H1 (cell line): ENCODE measurements at regions not wholly inside any gene's neighbourhood (a gene's known extent, or its start where the extent isn't known, plus 50 kb on each side); places are given as distances from the start of the nearest gene placed in this dataset.

Source experiments
- CTCF ChIP-seq, 3 experiments: IDR thresholded peaks; 1 replicate in 2 of 3; 2 replicates in 1 of 3; pipeline versions ENCODE4 v1.5.1 to v1.6.1; 2011; ENCODE audit warnings: low read length in 3 of 3, mild to moderate bottlenecking in 3 of 3, inconsistent platforms in 2 of 3, low read depth in 1 of 3, moderate library complexity in 1 of 3; ENCODE audit not compliant: insufficient read depth in 1 of 3; ENCODE audit errors: control extremely low read depth in 1 of 3
- GTF2F1 ChIP-seq: IDR thresholded peaks from 2 replicates; pipeline ENCODE4 v1.6.1; 2012; ENCODE audit warnings: low read depth, low read length, improper control_type of control experiment, borderline replicate concordance
- JUN ChIP-seq: IDR thresholded peaks from 2 replicates; pipeline ENCODE4 v1.6.1; 2011; ENCODE audit warnings: low read depth, mild to moderate bottlenecking, improper control_type of control experiment, low read length
- POLR2A ChIP-seq, 2 experiments: IDR thresholded peaks; 1 replicate in 1 of 2; 2 replicates in 1 of 2; pipeline ENCODE4 v1.6.1; 2011; ENCODE audit warnings: low read depth in 2 of 2, low read length in 2 of 2, mild to moderate bottlenecking in 2 of 2; ENCODE audit errors: control extremely low read depth in 1 of 2

- no peak for TF ChIP-seq JUN
- no peak for TF ChIP-seq CTCF (IDR thresholded peaks at IDR 0.05; ENCODE audit: control extremely low read depth in 1 of 3, insufficient read depth in 1 of 3, low read depth in 1 of 3, low read length in 3 of 3)
- no peak for TF ChIP-seq GTF2F1
- TF ChIP-seq POLR2A (IDR thresholded peaks at IDR 0.05; ENCODE audit: control extremely low read depth in 1 of 2, low read depth in 2 of 2, low read length in 2 of 2) = no peak
Measured at GRCh38 chr4:129248621-129249020, 152.7 kb downstream of the C4orf33 start.
